Psoas muscle (tissue), 7 donors: ENCODE measurements at regions not wholly inside any gene's neighbourhood (a gene's known extent, or its start where the extent isn't known, plus 50 kb on each side); places are given as distances from the start of the nearest gene placed in this dataset.
"Not testable (repeated sequence)": the region's sequence is repeated elsewhere in the genome, so short reads cannot be mapped to it uniquely, and the experiment has no call there.

Source experiments
- ATAC-seq, 4 donors: fragments of 200-7000 bp; cut with Tn5 transposase; one replicate each; pipeline ENCODE4 v1.9.1; 2020; ENCODE audit warnings: moderate library complexity in 3 of 4, mild to moderate bottlenecking in 2 of 4
- DNase-seq, 2 donors: peaks; one replicate each; pipeline ENCODE4 v3.0.0-alpha.2; 2020
- H3K27ac ChIP-seq: fragments of 200-600 bp; one replicate; pipeline ENCODE4 v1.8.0; 2022
- H3K27me3 ChIP-seq, 3 donors: fragments of 200-600 bp in 1 of 3; one replicate each; pipeline versions ENCODE4 v1.6.1 to v1.8.0; 2013 to 2022; ENCODE audit warnings: low read length in 2 of 3, mild to moderate bottlenecking in 2 of 3, moderate library complexity in 1 of 3; ENCODE audit not compliant: insufficient read depth in 3 of 3
- H3K36me3 ChIP-seq, 2 donors: fragments of 200-600 bp in 1 of 2; one replicate each; pipeline versions ENCODE4 v1.6.1 to v1.8.0; 2013 to 2022; ENCODE audit warnings: low read depth in 1 of 2, mild to moderate bottlenecking in 1 of 2, moderate library complexity in 1 of 2; ENCODE audit not compliant: insufficient read depth in 1 of 2
- H3K4me1 ChIP-seq: fragments of 200-600 bp; one replicate; pipeline ENCODE4 v1.8.0; 2022
- H3K4me3 ChIP-seq: fragments of 200-600 bp; one replicate; pipeline ENCODE4 v1.8.0; 2022; ENCODE audit warnings: mild to moderate bottlenecking
- H3K9me3 ChIP-seq: fragments of 200-600 bp; one replicate; pipeline ENCODE4 v1.8.0; 2022
- WGBS, 3 donors: extraction: QIAGEN DNeasy Blood & Tissue Kit; methylation state at CpG; one replicate each; pipeline versions ENCODE4 v1.1.6 to v1.1.7; 2013; 5-methylcytosine and 5-hydroxymethylcytosine counted together
- intact Hi-C, 2 donors: fragments of 100-400 bp; cut with DNase I; formaldehyde crosslinking; loops; one replicate each; pipeline versions ENCODE4 v1.11.0 to v1.14.2; 2022
- donor health status: healthy with polysubstance abuse.
- donor health status: DM: no; HTN: no; CAD: no; lungs with moderate emphysema.
- donor health status: Bipolar disorder and iron deficiency.
- donor health status: healthy.
- donor health status: DM: yes; HTN: yes; CAD: no.
- donor health status: DM: no; HTN: no; CAD: no.
- donor health status: DM: yes; HTN: yes; CAD: no.

- H3K27ac ChIP-seq, H3K4me3 ChIP-seq, H3K27me3 ChIP-seq, H3K36me3 ChIP-seq, ATAC-seq, intact Hi-C loops, DNase-seq, H3K4me1 ChIP-seq, H3K9me3 ChIP-seq: not testable (repeated sequence)
- 83 to 100% (median 93%) methylated on average over 1 of the region's 3 CpGs for WGBS, 3 donors
Observed at GRCh38 chr2:111559814-111560213, 324.2 kb downstream of the ANAPC1 start.

- DNase-seq, result peak; percentile 59 to 73
- intact Hi-C loops, H3K9me3 ChIP-seq, H3K27ac ChIP-seq, H3K4me3 ChIP-seq, H3K27me3 ChIP-seq, H3K36me3 ChIP-seq, H3K4me1 ChIP-seq: not testable (repeated sequence)
- peak in 3 of 4 donors; percentile 61 to 71 (median 69) for ATAC-seq
- WGBS, 3 donors, result 16 to 26% (median 20%) methylated on average over 8 of the region's 8 CpGs
Observed at GRCh38 chr2:111566068-111566467, 317.9 kb downstream of the ANAPC1 start.

DNA sequence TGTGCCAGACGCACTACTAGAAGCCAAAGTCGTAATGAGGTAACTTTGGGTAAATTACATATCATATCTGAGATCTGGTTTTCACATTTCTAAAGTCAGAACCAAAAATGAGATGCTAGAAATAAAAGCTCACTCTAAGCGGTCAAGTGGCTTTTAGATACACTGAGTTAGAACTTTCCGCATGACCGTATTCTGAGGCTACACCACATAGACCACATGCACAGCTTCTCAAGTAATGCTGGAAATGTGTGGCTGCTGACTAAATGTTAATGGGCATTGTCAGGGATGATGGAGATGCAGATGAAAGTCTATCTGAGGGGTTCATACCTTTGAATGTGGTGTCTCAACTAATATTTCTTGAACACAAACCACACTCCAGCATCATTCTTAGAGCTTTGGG, 316.8 kb downstream of the ANAPC1 start:
- WGBS, 3 donors, result 72 to 79% (median 79%) methylated on average over 4 to 5 of the region's 5 CpGs
- intact Hi-C loops, ATAC-seq: not testable (repeated sequence)

GRCh38 chr2:111569356-111570199, 314.4 kb downstream of the ANAPC1 start:
- DNase-seq, H3K4me3 ChIP-seq, ATAC-seq, H3K9me3 ChIP-seq, H3K27ac ChIP-seq, H3K27me3 ChIP-seq, intact Hi-C loops, H3K4me1 ChIP-seq, H3K36me3 ChIP-seq: not testable (repeated sequence)
- WGBS, 3 donors, result 62 to 67% (median 65%) methylated on average over 4 of the region's 5 CpGs

More for the DNA sequence above, 316.8 kb downstream of the ANAPC1 start:
- not testable (repeated sequence) for H3K27me3 ChIP-seq, H3K9me3 ChIP-seq, H3K27ac ChIP-seq, H3K36me3 ChIP-seq, DNase-seq, H3K4me1 ChIP-seq, H3K4me3 ChIP-seq

DNA sequence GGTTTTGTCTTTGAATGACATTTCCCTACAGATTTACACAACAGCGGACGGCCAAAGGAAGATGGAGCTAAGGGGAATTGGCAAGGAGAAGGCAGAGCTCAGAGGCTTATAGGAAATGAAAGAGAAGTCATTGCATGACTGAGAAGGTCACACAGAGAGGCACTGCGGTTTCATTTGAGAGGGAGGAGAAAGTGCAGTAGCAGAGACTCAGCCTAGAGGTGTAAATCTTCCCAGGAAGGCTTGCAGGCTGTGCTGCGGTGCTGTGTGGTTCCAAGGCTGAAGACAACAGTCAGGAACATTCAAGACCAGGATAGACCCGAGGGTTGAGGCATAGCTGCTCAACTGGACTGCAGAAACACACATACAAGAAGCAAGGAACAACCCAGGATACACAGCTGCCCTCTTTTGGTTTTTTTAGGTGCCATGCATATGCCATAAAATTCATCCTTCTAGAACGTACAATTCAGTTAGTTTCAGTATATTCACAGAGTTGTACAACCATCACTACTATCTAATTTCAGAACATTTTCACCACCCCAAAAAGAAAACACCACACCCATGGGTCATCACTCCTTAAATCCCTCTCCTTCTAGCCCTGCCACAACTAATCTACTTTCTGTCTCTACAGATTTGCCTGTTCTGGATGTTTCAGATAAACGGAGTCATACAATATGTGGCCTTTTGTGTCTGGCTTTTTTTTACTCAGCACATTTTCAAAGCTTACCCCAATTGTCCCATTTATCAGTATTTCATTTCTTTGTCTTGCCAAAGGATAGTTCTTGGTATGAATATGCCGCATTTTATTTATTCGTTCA, 313.5 kb downstream of the ANAPC1 start:
- H3K27me3 ChIP-seq, H3K4me1 ChIP-seq, H3K27ac ChIP-seq, DNase-seq, intact Hi-C loops, H3K9me3 ChIP-seq, H3K36me3 ChIP-seq, ATAC-seq, H3K4me3 ChIP-seq: not testable (repeated sequence)
- 49 to 71% (median 63%) methylated on average over 5 to 6 of the region's 9 CpGs for WGBS, 3 donors

DNA sequence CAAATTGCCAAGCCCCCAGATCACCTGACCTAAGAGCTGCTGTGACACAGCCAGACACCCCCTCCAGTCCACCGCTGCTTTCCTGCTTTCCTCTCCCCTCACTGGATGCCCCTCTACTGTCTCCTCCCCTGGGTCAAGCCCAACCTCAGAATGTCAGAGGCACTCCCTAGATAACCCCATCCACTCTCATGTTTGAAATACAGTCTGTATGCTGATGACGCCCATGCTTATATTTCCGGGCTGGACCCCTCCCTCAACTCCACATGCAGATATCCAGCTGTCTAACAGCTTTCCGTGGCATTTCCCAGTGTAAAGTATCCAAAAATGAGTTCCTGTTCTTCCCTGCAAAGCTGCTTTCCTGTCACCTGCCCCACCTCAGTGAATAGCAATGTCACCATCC, 309.2 kb downstream of the ANAPC1 start:
- H3K4me1 ChIP-seq, H3K27me3 ChIP-seq, DNase-seq, H3K9me3 ChIP-seq, ATAC-seq, H3K36me3 ChIP-seq, H3K27ac ChIP-seq, H3K4me3 ChIP-seq, intact Hi-C loops: not testable (repeated sequence)
- WGBS, 3 donors, result 84 to 92% (median 85%) methylated on average over 3 to 4 of the region's 4 CpGs

GRCh38 chr2:111577154-111577885, 306.7 kb downstream of the ANAPC1 start:
- H3K36me3 ChIP-seq, H3K27ac ChIP-seq, H3K9me3 ChIP-seq, H3K27me3 ChIP-seq, intact Hi-C loops, DNase-seq, H3K4me3 ChIP-seq, ATAC-seq, H3K4me1 ChIP-seq: not testable (repeated sequence)
- 88 to 91% (median 89%) methylated on average over 13 to 17 of the region's 18 CpGs for WGBS, 3 donors

GRCh38 chr2:111579500-111580134, 304.4 kb downstream of the ANAPC1 start:
- H3K4me1 ChIP-seq, H3K9me3 ChIP-seq, H3K27ac ChIP-seq, H3K36me3 ChIP-seq, H3K27me3 ChIP-seq, H3K4me3 ChIP-seq, intact Hi-C loops, DNase-seq, ATAC-seq: not testable (repeated sequence)
- 87 to 95% (median 89%) methylated on average over 6 to 9 of the region's 10 CpGs for WGBS, 3 donors

GRCh38 chr2:111580616-111581015, 303.4 kb downstream of the ANAPC1 start:
- ATAC-seq, intact Hi-C loops: not testable (repeated sequence)

GRCh38 chr2:111582090-111582489, 301.9 kb downstream of the ANAPC1 start:
- H3K36me3 ChIP-seq, H3K9me3 ChIP-seq, H3K4me1 ChIP-seq, H3K27me3 ChIP-seq, H3K4me3 ChIP-seq, H3K27ac ChIP-seq, intact Hi-C loops, ATAC-seq, DNase-seq: not testable (repeated sequence)
- 75 to 85% (median 81%) methylated on average over 5 to 6 of the region's 6 CpGs for WGBS, 3 donors

More at GRCh38 chr2:111580616-111581015, 303.4 kb downstream of the ANAPC1 start:
- no CpG with 5 or more reads among the region's 6 CpGs for WGBS, 3 donors
- H3K9me3 ChIP-seq, DNase-seq, H3K4me1 ChIP-seq, H3K27me3 ChIP-seq, H3K36me3 ChIP-seq, H3K27ac ChIP-seq, H3K4me3 ChIP-seq: not testable (repeated sequence)
